ENCODE measurements at regions not wholly inside any gene's neighbourhood (a gene's known extent, or its start where the extent isn't known, plus 50 kb on each side); places are given as distances from the start of the nearest gene placed in this dataset.

DNA sequence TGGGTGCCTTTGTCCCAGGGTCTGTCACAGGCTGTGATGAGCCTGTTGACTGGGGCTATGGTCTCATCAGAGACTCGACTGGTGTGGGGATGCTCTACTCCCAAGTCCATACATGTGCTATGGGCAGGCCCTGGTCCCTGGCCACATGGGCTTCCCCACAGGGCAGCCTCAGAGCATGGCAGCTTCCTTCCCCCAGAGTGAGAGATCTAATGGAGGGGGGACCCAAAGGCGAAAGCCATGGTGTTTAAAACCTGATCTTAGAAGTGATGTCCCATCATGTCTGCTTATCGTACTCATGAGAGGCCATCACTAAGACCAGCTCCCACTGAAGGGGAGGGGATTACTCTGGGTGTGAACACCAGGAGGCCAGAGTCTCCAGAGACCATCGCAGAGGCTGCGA, 279.0 kb upstream of the RTL1 start:
- TF ChIP-seq, protein P1, sequence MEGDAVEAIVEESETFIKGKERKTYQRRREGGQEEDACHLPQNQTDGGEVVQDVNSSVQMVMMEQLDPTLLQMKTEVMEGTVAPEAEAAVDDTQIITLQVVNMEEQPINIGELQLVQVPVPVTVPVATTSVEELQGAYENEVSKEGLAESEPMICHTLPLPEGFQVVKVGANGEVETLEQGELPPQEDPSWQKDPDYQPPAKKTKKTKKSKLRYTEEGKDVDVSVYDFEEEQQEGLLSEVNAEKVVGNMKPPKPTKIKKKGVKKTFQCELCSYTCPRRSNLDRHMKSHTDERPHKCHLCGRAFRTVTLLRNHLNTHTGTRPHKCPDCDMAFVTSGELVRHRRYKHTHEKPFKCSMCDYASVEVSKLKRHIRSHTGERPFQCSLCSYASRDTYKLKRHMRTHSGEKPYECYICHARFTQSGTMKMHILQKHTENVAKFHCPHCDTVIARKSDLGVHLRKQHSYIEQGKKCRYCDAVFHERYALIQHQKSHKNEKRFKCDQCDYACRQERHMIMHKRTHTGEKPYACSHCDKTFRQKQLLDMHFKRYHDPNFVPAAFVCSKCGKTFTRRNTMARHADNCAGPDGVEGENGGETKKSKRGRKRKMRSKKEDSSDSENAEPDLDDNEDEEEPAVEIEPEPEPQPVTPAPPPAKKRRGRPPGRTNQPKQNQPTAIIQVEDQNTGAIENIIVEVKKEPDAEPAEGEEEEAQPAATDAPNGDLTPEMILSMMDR (IDR thresholded peaks at IDR 0.05), result no peak
- DNase-seq, result no peak
- no peaks in the 10 kb centered on the region for H3K36me3 ChIP-seq (ENCODE audit: control insufficient read depth, insufficient read depth, low read length)
- H3K4me3 ChIP-seq (ENCODE audit: low read length), result no peak overlapping the region
- no peak overlapping the region for H3K4me3 Mint-ChIP-seq
- no peak overlapping the region for H3K27ac ChIP-seq (ENCODE audit: low read length)
- intact Hi-C loops (cut with micrococcal nuclease), result no loop called here
- peaks cover 4% of the 10 kb centered on the region for H3K9me3 ChIP-seq (ENCODE audit: control insufficient read depth, insufficient read depth, low read length)
- H3K27ac Mint-ChIP-seq, result no peak overlapping the region
- no peaks in the 10 kb centered on the region for H3K4me1 Mint-ChIP-seq
- H3K36me3 Mint-ChIP-seq, result no peaks in the 10 kb centered on the region
- peaks cover 0 to 9% of the 10 kb centered on the region in 2 donors for H3K27me3 Mint-ChIP-seq (ENCODE audit: low read depth in 2 of 2)
- no peaks in the 10 kb centered on the region for H3K27me3 ChIP-seq (ENCODE audit: control insufficient read depth, insufficient read depth, low read length)
- H3K4me1 ChIP-seq (ENCODE audit: control insufficient read depth, insufficient read depth, low read length), result no peaks in the 10 kb centered on the region
- ATAC-seq, result no peak
- no peaks in the 10 kb centered on the region for H3K9me3 Mint-ChIP-seq
- WGBS (ENCODE audit: insufficient coverage), result 74% methylated on average over 5 of the region's 5 CpGs

DNA sequence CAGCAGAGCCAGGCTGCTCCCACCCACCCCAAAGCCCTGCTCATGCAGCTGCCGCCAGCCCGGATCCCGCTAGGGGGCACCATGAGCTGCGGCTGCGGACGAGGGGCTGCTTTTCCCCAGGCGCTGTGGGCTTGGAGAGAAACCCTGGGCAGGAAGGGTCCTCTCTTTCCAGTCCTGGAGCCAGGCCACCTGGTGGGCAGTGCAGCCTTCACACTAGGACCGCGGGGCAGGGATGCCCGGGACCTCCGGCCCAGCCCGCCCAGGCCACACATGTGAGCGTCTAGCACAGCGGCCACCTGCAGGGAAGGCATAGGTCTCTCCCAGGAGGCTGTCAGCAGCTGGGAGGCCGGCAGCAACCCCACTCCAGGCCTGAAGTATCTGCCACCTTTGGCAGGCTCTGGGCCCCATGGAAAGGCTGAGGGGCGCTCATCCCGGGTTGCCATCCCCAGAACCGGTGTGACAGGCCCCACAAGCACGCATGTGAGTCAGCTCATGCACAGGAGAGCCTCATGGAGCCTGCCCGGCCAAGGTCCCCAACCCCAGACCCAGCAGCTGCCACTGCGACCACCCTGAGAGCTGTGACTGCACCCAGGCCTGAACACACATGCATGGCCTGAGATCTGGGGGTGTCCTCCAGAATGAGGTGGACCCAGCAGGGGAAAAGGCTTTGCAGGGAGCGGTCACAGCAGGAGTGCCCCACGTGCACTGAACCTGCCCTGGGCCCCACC, 280.0 kb upstream of the RTL1 start:
- H3K27ac Mint-ChIP-seq, result no peak overlapping the region
- no peak overlapping the region for H3K27ac ChIP-seq (ENCODE audit: low read length)
- H3K4me1 ChIP-seq (ENCODE audit: control insufficient read depth, insufficient read depth, low read length), result no peaks in the 10 kb centered on the region
- H3K4me1 Mint-ChIP-seq, result no peaks in the 10 kb centered on the region
- ATAC-seq, result no peak
- no peaks in the 10 kb centered on the region for H3K9me3 Mint-ChIP-seq
- no peak for DNase-seq
- WGBS (ENCODE audit: insufficient coverage), result 86% methylated on average over 23 of the region's 23 CpGs
- no peak overlapping the region for H3K4me3 Mint-ChIP-seq
- H3K4me3 ChIP-seq (ENCODE audit: low read length), result no peak overlapping the region
- intact Hi-C loops (cut with micrococcal nuclease), result no loop called here
- no peaks in the 10 kb centered on the region for H3K36me3 ChIP-seq (ENCODE audit: control insufficient read depth, insufficient read depth, low read length)
- H3K9me3 ChIP-seq (ENCODE audit: control insufficient read depth, insufficient read depth, low read length), result peaks cover 4% of the 10 kb centered on the region
- peaks cover 0 to 9% of the 10 kb centered on the region in 2 donors for H3K27me3 Mint-ChIP-seq (ENCODE audit: low read depth in 2 of 2)
- H3K27me3 ChIP-seq (ENCODE audit: control insufficient read depth, insufficient read depth, low read length), result no peaks in the 10 kb centered on the region
- no peaks in the 10 kb centered on the region for H3K36me3 Mint-ChIP-seq
- TF ChIP-seq, protein P1 (IDR thresholded peaks at IDR 0.05), result no peak

DNA sequence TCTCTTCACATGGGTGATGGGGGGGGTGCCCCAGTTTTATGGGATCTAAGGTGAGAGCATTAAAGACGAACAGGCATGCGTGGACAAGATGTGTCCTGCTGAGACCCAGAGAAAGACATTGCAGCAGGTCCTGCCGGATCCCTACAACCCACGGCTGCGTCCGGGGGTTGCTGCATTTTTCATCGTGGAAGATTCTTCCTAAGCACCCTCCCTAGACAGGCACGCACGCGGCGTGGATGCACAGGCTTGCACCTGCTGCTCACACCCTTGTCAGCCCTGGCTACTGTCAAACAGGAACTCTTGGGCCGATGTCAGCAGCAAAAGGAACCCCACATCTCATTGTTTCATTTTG, 280.6 kb upstream of the RTL1 start:
- 74% methylated on average over 12 of the region's 12 CpGs for WGBS (ENCODE audit: insufficient coverage)
- ATAC-seq (no peak), DNase-seq (no peak)
- TF ChIP-seq, protein P1 (IDR thresholded peaks at IDR 0.05), result no peak
- no peaks in the 10 kb centered on the region for H3K9me3 Mint-ChIP-seq
- Histone ChIP-seq H3K4me3 (ENCODE audit: low read length) (no peak overlapping the region), H3K27ac (ENCODE audit: low read length) (no peak overlapping the region), H3K36me3 (ENCODE audit: control insufficient read depth, insufficient read depth, low read length) (no peaks in the 10 kb centered on the region), H3K27me3 (ENCODE audit: control insufficient read depth, insufficient read depth, low read length) (no peaks in the 10 kb centered on the region), H3K4me1 (ENCODE audit: control insufficient read depth, insufficient read depth, low read length) (no peaks in the 10 kb centered on the region), H3K9me3 (ENCODE audit: control insufficient read depth, insufficient read depth, low read length) (peaks cover 4% of the 10 kb centered on the region)
- no peak overlapping the region for H3K27ac Mint-ChIP-seq
- no peak overlapping the region for H3K4me3 Mint-ChIP-seq
- peaks cover 0 to 9% of the 10 kb centered on the region in 2 donors for H3K27me3 Mint-ChIP-seq (ENCODE audit: low read depth in 2 of 2)
- no peaks in the 10 kb centered on the region for H3K4me1 Mint-ChIP-seq
- H3K36me3 Mint-ChIP-seq, result no peaks in the 10 kb centered on the region
- intact Hi-C loops (cut with micrococcal nuclease), result no loop called here

DNA sequence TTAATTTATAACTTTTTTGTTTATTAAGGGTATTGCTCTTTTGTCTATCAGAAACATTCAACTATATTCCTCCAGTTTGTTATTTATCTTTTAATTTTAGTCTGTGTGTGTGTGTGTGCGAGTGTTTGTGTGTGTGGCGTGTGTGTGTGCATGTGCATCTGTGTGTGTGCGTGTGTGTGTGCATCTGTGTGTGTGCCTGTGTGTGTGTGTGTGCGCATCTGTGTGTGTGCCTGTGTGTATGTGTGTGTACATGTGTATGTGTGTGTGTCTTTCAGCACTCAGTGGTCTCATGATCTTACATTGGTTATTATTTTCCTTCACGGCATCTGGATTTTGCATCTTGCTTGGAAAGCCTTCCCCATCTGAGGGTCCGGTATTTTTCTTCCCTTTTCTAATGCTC, 281.1 kb upstream of the RTL1 start:
- TF ChIP-seq, protein P1 (IDR thresholded peaks at IDR 0.05), result no peak
- H3K27ac ChIP-seq (ENCODE audit: low read length), result no peak overlapping the region
- ATAC-seq (no peak), DNase-seq (no peak)
- Mint-ChIP-seq H3K36me3 (no peaks in the 10 kb centered on the region), H3K27ac (no peak overlapping the region), H3K9me3 (no peaks in the 10 kb centered on the region), H3K27me3 (ENCODE audit: low read depth in 2 of 2) (peaks cover 0 to 9% of the 10 kb centered on the region in 2 donors), H3K4me3 (no peak overlapping the region), H3K4me1 (no peaks in the 10 kb centered on the region)
- no peaks in the 10 kb centered on the region for H3K4me1 ChIP-seq (ENCODE audit: control insufficient read depth, insufficient read depth, low read length)
- WGBS (ENCODE audit: insufficient coverage), result 87% methylated on average over 4 of the region's 6 CpGs
- no peaks in the 10 kb centered on the region for H3K36me3 ChIP-seq (ENCODE audit: control insufficient read depth, insufficient read depth, low read length)
- intact Hi-C loops (cut with micrococcal nuclease), result no loop called here
- no peaks in the 10 kb centered on the region for H3K27me3 ChIP-seq (ENCODE audit: control insufficient read depth, insufficient read depth, low read length)
- no peak overlapping the region for H3K4me3 ChIP-seq (ENCODE audit: low read length)
- H3K9me3 ChIP-seq (ENCODE audit: control insufficient read depth, insufficient read depth, low read length), result peaks cover 4% of the 10 kb centered on the region
